Hematopoietic multipotent progenitor cell (in vitro differentiated cells): ENCODE measurements at regions not wholly inside any gene's neighbourhood (a gene's known extent, or its start where the extent isn't known, plus 50 kb on each side); places are given as distances from the start of the nearest gene placed in this dataset.

Experiments used
- DNase-seq, 3 donors: peaks; one replicate each; pipeline ENCODE4 v3.0.0-alpha.2; 2011 to 2015; ENCODE audit warnings: low read depth in 2 of 3, low spot score in 2 of 3

DNA sequence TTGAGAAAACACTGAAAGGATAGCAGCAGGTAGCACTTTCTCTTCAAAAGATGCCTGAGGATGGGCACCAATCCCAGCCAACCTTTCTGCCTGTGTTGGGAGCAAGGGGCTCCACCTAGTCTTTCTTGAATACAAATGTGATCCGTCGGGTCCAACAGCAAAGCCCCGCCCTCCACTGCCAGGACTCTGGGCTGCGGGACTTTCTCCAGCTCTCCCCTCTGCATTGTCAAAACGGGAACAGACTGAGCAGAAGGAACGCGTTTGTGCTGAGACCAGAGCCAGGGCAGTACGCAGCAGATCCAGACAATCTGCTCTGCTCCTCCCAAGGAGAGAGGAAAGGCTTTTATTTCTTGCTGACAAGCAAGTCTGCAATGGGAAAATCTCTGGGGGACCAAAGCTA, 139.7 kb downstream of the SEC61B start:
- DNase-seq: no peak

DNA sequence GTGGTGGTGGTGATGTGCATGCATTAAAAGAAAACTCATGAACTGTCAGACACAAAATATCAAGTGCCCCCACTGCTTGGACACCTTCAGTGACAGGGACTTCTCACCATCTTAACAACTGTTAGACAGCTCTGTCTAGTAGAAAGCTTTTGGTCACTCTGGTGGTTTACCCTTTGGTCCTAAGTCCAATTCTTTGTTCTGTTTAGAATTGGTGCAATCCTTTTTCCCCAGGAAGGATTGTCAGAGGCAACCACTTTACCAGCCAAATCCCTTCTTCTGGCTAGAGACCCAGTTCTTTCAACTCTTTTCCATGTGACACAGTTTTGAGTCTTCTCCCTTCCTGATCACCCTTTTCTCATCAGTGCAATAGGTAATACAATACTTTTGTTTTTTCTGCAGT, 140.2 kb downstream of the SEC61B start:
- DNase-seq: no peak

DNA sequence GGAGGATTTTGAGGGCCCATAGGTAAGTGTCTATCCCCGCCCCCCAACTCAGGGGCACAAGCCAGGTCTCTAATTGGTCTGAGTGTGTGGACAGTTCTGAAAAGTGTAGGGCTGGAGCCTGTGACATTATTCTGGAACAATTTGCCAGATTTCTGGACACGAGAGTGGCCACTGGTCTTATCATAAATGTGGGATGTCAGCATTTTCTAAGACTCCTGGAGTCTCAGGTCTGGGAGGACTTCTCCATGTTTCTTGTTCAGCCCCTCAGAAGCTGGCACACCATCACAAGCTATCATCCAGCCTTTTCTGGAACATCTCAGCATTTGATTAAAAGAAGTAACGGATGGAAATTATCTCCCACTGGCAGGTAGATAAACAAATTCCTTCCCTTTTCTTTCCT, 141.4 kb downstream of the SEC61B start:
- no peak for DNase-seq

DNA sequence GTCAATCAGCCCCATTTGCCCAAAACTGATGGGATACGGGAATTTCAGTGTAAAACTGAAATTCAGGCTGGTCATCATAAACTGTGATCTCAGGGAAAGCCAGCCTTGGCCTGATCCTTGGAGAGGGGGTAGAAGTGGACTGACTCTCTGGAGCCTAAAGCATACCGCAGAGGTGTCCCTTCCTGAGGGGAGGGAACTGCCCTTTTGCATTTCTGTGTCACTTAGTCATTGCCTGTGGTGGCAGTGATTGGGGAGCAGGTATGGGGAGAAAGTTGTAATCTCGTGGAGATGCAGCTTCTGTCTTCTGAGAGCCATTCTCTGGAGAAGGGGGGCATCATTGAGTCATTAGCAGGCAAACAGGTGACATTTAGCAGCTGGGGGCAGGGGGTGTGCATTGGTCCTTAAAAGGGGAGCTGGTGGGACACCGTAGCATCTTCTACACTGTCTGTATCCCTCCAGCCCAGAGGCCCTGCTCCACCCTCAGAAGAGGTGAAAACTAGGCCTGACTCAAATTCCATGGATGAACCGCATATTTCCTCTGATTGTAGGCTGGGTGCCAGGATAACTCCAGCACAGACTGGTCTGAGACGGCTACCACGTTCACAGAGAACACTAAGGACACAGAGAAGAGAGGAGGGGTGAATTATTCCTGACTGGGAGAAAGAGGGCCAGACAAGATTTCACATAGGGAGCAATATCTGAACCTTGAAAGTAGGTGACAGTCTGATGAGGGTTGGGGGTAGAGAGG, 143.3 kb downstream of the SEC61B start:
- DNase-seq: no peak

DNA sequence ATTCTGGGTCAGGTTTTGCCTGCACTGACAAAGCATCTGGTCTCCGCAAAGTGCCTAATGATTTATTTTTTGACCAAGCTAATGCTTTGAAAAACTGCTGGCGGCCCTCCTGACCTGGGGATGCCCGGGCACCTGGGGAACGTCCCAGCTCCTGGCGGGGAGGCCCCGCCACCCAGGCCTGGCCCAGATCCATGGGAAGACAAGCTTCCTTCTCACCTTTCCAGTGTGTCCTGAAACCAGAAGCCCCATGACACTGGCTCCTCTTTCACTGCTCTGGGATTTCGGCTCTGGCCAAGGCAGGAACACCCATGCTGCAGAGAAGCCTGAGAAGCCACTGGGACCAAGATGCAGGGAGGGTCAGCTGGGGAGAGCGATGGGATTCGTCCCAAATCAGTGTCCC, 144.1 kb downstream of the SEC61B start:
- no peak for DNase-seq

DNA sequence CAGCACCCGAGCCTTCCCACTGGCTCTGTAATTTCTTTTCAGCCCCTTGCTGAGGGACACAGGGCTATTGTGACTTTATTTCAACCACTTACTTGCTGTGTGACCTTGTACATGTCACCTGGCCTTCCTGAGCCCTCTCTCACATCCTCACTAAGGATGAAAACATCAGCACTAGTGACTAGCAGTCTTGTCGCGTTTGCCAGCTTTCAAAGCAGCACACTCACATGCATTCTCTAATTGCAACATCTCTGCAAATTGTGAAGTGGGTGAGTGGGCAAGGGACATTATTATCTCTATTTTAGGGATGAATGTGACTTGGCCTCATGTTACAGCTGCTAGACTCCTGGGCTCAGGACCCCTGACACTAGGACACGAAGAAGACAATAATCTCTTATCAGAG, 144.5 kb downstream of the SEC61B start:
- DNase-seq: no peak

DNA sequence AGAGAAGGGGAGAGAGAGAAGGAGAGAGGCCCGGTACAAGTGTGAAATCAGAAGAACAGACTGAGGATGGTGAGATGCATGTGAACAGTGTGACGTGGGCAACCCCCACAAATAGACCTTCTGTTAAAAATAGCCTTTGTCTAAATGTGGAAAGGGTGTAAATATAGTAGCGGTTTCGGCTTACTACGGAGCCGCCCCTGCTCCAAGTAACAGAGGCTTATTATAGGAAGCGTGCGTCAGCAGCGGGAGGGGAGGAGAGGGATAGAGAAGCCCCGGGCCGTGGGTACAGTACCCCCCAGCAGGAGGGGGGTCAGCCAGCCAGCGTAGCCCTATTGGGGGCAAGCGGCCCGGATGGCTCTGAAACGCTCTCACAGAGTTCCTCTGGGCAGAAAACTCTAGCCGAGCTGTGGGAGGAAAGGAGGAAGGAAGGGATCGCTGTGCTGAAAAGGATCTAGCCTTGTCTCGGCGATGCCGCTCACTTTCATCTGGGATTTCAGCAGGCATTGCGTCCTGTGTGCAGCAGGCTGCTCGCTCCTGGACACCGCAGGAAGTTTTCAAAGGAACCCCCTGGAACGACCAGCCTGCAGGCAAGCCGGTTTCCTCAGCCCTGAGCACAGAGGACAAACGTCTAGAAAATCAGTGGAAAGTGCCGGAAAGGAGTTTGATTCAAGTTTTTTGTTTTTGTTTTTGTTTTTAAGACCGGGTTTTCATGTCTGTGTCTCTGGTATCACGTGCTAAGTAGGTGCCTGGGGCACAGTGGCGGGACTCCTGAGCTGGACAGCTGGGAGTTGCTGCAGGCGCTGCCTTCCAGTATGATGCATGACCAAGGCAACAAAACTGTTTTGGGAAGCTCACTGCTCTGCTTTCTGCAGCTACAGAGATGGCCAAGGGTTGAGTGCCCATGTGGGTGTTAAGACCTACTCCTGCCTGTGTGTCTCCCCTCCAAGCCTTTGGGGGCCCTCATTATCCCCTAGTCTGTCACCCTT, 146.6 kb downstream of the SEC61B start:
- peak in 2 of 3 donors; percentile 57 to 62 for DNase-seq

DNA sequence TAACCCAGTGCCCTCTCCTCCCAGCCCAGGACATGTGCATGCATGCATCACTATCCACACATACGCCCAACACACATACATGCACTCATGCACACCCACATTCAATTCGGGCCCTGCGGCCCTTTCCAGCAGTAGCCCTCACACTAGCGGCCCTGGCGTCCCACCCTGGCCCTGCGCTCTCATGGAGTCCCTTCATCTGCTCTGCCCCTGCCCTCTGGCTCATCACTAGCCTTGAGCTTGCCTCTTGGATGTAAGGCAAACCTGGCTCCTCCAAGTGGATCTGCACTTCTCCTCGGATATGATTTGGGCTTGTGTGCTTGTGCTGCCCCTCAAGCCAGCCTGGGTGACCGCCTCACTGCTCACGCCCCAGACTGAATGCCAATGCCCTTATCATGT, 147.2 kb downstream of the SEC61B start:
- DNase-seq: no peak

DNA sequence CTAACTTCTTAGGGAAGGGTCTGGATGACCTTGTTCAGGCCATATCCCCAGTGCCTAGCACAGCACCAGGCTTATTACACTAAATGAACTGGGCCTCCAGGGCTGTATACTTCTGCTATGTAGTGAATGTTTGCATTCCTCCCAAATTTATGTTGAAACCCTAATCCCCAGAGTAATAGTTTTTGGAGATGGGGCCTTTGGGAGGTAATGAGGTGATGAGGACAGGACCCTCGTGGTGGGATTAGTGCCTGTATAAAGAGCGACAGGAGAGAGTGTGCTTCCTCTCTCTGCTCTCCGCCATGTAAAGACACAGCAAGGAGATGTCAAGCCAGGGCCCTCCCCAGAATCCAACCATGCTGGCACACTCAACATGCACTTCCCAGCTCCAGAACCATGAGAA, 148.3 kb downstream of the SEC61B start:
- DNase-seq: no peak

DNA sequence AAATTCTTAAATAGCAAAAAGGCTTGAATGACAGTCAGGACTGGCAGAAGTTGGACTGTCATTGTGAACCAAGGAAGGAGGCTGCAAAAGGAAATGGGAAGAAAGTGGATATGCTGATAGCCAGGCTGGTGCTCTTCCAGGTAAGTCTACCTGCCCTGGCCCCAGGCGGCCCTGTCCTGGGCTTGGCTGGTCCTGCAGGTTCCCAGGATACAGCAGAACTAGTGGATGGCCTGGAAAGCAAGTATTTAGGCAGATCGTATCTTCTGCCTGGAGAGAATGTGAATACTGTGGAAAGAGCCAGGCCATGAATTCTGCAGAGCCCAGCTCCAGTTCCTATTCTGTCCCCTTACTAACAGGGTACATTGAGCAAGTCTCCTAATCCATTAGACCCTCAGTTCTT, 149.3 kb downstream of the SEC61B start:
- DNase-seq: no peak

DNA sequence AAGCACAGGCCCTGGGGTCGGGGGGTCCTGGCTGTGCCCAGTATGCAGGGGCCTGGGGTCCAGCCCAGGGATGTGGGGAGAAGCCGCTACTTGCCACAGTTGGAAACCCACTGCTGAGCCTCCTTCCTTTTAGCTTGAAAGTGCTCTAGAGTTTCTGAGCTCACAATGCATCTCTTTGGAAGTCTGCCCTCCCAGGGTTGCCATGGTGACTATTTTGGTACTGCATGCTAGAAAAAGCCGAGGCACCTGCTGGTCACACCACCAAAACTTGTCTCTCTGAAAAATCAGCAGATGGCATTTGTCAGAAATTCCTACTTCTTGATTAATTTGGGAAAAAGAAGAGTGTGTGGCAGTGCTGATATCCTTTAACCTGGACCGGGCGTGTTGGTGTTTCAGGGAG, 151.8 kb downstream of the SEC61B start:
- DNase-seq: no peak

DNA sequence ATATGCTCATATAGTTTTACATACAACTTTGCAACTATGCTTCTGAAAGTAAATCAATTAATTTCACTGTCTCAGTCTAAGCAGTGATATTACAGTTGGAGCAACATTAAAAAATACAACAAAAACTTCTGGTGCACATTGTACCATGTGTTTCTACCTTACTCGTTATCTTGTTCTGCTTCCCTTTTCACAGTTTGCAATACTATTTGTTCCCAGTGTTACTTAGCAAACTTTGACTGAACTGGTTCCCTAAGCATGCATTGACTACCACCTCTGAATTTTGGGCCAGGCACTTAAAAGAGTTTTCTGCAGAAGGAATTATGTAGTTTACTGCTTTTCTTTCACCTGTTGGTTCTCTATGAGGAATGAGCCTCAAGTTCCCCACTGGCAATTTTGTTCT, 152.7 kb downstream of the SEC61B start:
- no peak for DNase-seq

DNA sequence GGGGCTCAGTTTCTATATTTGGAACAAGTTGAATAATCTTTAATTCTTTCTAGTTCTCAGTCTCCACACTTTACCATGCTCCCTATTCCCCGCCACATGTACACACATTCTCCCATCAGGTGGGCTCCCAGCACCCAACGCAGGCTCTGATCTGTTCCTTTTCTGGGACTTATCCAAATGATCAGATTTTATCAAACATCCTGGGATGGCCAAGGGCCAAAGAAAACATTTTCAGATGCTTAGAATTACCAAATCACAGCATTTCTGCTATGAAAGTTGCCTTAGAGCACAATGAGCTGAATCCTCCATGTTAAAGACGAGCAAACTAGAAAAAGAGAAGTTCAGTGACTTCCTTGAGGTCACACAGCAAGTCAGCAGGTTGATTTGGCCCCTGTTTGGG, 153.4 kb downstream of the SEC61B start:
- no peak for DNase-seq

DNA sequence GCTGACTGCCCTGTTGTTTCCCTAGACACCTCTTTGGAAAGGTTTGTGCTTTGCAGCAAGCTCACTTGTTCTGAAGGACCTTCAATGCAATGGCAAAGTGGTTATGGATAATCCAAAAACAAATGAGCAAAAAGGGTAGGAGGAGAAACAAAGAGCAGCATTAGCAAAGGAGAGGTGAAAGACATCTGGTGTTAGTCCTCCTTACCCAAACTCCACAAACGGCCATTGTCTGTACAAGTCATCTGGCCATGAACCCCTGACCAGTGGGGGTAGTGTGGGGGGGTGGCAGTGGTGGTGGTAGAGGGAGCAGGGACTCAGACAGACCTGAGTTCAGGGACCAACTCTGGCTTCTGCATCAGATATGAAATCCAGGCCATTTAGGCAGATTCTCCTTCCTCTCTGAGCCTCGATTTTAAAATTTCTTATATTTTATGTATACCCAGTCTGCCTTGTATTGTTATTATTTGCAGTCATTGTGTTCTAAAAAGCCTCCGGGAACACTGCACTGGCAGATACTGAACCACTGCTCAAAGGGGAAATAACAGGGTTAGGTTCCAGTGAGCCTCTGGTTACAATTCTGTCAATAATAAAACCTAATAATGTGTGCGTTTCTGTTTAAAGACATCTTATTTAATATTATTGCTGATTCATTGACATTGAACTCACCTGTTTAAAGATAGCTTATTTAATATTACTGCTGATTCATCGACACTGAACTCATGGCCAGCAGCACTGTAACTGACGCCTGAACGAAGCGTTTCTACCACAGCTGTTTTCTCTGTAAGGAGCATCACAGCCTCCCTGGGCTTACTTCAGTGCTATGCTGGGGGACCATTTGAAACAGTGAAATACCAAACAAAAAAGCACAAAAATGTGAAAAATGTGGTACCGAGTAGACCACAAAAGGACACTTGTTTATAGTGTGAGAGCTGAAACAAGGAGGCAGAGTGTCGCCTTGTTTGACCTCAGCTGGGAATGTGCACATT, 156.0 kb downstream of the SEC61B start:
- no peak for DNase-seq

DNA sequence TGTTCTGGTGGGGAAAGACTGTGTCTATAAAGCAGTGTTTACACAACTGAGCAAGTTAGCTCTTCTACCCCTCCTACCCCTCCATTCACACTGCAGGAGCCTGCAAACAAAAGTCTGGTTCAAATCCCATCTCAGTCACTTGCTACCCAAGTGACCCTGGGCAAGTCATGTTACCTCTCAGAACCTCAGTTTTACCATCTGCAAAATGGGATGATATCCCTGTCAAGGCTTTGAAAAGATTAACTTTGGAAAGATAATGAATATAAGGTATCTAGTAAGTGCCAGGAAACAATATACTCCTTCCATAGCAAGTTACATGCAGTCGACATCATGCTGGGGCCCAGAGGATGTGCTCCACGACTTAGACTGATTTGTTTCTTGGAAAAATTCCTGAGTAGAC, 161.5 kb downstream of the SEC61B start:
- no peak for DNase-seq

DNA sequence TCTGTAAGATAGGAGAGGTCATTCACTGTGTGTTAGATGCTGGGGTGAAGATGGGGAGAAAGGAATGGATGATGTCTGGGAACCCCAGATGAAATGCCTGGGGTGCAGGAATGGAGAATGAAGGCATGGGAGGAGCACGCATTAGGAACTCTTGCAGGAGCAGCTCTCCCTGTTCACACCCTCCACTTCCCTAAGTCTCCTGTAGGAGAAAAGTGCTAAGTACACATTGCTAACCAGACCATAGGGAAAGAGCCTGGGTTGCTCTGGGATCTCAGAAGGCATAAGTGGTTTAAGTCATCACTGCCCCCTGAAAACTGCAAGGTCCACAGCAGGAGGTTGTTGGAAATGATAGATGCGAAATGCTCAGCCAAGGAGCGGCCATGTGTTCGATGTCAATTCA, 163.1 kb downstream of the SEC61B start:
- no peak for DNase-seq

DNA sequence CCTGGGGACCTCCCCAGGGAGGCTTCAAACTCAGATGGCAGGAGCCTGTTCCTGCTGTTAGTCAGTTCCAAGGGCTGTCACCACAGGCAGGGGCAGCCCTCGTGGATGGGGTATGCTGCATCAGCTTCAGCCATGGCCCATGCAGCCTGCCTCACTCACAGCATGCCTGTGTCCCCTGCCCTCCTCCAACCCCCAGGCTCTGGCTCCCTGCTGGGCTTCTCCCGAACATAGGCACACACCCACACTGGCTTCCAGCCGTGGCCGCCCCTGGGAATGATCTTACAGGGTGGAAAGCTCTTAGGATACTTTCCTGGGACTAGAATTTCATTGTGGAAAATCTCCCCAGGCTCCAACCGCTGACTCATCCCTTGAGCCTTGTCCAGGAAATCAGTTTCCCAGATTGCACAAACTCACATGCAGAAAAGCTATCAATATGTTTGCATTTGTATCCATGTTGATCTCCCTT, 163.8 kb downstream of the SEC61B start:
- no peak for DNase-seq

DNA sequence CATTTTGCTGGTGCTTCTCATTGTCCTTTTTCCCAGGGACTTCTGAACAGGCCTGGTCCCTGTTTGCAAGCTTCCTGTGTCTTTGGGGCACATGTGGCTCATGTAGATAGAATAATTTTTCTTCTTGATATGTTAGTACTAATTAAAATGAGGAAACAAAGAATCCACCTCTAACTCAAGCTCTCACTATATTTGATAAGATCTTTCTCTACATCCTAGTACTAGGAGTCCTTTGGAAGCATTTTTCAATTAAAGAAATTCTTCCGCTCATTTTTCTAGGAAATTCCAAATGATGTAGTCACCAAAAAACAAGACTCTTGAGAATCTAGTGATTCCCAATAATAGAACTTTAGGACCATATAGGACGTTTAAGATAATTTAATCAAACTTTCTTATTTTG, 165.3 kb downstream of the SEC61B start:
- DNase-seq: no peak

DNA sequence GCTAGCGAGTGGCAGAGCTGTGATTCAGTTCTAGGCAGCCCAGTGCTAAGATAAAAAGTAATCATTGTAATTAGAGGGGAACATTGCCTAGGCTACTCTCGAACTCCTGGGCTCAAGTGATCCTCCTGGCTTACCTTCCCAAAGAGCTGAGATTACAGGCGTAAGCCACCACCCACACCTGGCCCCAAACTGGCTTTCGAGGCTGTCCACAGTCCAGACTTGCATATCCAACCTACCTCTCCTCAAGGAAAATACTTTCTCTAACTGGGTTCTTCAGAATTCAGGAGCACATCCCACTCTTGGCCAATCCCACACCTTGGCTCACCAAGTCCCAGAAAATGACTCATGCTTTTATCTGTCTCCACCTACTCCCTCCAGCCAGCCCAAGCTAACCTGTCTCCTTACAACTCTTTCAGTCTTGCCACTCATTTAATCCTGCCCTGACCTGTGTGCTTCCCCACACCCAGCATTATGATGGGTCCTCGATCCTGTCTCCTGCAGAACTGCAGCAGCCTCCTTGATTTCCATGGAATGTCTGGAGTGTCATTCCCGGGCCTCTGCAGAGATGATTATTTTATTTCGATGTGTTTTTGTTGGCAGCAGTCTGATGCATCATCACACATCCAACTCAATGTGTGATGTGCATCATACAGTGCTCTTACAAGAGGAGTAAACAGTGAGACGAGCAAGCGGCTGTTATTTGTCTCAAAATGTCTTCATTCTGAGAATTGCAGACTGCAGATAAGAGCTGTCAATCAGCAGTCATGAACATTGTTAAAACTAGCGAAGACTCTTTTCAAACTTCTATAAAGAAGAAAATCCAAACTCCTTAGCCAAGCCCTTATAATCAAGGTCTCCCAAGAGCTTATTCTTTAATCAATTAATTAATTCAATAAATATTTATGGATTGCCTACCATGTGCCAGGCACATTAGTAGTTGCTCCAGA, 167.3 kb downstream of the SEC61B start:
- no peak for DNase-seq
